NCI-H2029 treated with DMSO at 0.1 percent for 48 hours (cell line): ENCODE measurements at regions not wholly inside any gene's neighbourhood (a gene's known extent, or its start where the extent isn't known, plus 50 kb on each side); places are given as distances from the start of the nearest gene placed in this dataset.
A peak's percentile ranks its signal among the peaks of the same experiment; 100 is the strongest.
"Not testable (repeated sequence)": the region's sequence is repeated elsewhere in the genome, so short reads cannot be mapped to it uniquely, and the experiment has no call there.

ENCODE experiments used
- DNase-seq: peaks from one replicate; lab custom pipeline; 2025; lab: John Stamatoyannopoulos, UW

- DNase-seq: no peak
Observed at GRCh38 chr10:28733245-28733644, 55.9 kb downstream of the BAMBI start.

- DNase-seq: no peak
Observed at GRCh38 chr10:28733647-28734046, 56.3 kb downstream of the BAMBI start.

- DNase-seq: no peak
Observed at GRCh38 chr10:28734938-28735759, 57.8 kb downstream of the BAMBI start.

- DNase-seq: no peak
Observed at GRCh38 chr10:28737096-28737495, 59.8 kb downstream of the BAMBI start.

- no peak for DNase-seq
Observed at GRCh38 chr10:28738200-28738599, 60.9 kb downstream of the BAMBI start.

- DNase-seq: no peak
Observed at GRCh38 chr10:28743576-28743975, 66.3 kb downstream of the BAMBI start.

- DNase-seq: no peak
Observed at GRCh38 chr10:28744069-28744768, 66.9 kb downstream of the BAMBI start.

GRCh38 chr10:28754930-28755718, 77.8 kb downstream of the BAMBI start:
- no peak for DNase-seq

- DNase-seq: no peak
Observed at GRCh38 chr10:28761084-28761846, 83.9 kb downstream of the BAMBI start.

- no peak for DNase-seq
Observed at GRCh38 chr10:28763471-28764170, 86.3 kb downstream of the BAMBI start.

GRCh38 chr10:28765641-28766040, 88.3 kb downstream of the BAMBI start:
- DNase-seq: no peak

GRCh38 chr10:28768227-28768626, 90.9 kb downstream of the BAMBI start:
- DNase-seq: no peak

GRCh38 chr10:28769091-28769604, 91.8 kb downstream of the BAMBI start:
- no peak for DNase-seq

GRCh38 chr10:28771580-28772090, 94.3 kb downstream of the BAMBI start:
- not testable (repeated sequence) for DNase-seq

GRCh38 chr10:28774051-28774995, 97.0 kb downstream of the BAMBI start:
- DNase-seq: peak; percentile 22

GRCh38 chr10:28775773-28776172, 98.5 kb downstream of the BAMBI start:
- no peak for DNase-seq

- DNase-seq: no peak
Observed at GRCh38 chr10:28776519-28776918, 99.2 kb downstream of the BAMBI start.

- DNase-seq: no peak
Observed at GRCh38 chr10:28777911-28778310, 100.6 kb downstream of the BAMBI start.

GRCh38 chr10:28778524-28778923, 101.2 kb downstream of the BAMBI start:
- no peak for DNase-seq

- DNase-seq: no peak
Observed at GRCh38 chr10:28781296-28781695, 104.0 kb downstream of the BAMBI start.
